HG02642 (cell line): ENCODE measurements at regions not wholly inside any gene's neighbourhood (a gene's known extent, or its start where the extent isn't known, plus 50 kb on each side); places are given as distances from the start of the nearest gene placed in this dataset.

ENCODE experiments used
- ATAC-seq: cut with Tn5 transposase; IDR thresholded peaks from one replicate; pipeline ENCODE4 v1.9.1; 2021; ENCODE audit warnings: mild to moderate bottlenecking; ENCODE audit not compliant: unreplicated experiment, poor library complexity

GRCh38 chr11:13905137-13905781 lies 57.3 kb upstream of the SPON1 start:
- ATAC-seq, result no peak

- no peak for ATAC-seq
Observed at GRCh38 chr11:13907678-13908077, 54.8 kb upstream of the SPON1 start.

DNA sequence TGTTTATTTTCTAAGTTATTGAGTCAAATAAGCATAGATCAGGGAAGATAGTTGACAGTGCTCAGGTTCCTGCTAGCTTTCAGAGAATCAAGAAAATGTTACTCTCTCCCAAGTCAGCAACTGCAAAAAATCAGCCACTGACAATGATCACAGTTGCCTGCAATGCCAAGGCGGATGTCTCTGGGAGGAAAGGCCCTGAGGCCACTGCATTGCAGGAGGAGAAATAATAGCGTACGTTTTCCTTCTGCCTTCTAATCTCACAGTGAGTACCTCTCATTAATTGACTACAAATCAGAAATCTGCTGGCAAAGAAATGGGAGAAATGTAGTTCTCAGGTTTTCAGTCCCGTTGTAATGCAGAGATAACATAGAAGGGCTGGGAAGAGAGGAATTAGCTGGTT lies 54.0 kb upstream of the SPON1 start:
- ATAC-seq, result no peak
